ENCODE measurements at regions not wholly inside any gene's neighbourhood (a gene's known extent, or its start where the extent isn't known, plus 50 kb on each side); places are given as distances from the start of the nearest gene placed in this dataset.

DNA sequence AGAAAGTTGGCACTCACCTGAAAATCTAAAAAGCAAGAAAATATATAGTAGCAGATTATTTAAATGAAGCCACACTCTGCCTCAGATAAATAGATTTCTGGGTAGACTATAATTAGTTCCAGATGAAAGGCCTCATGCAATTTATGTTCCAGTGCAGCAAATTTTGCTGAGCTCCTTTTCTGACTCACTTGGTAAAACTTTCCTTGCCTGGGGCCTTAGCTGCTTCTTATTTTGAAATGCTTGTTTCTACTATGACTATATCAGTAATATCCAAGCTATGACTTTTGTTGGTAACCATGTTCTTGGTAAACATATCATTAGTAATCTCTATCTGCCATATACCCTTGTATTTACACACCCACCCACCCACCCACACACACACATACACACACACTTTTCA, 961.8 kb downstream of the SH3BGRL start:
- TF ChIP-seq POLR2AphosphoS5 (IDR thresholded peaks at IDR 0.05; ENCODE audit: low read depth, low read length) (no peak), POLR2A (IDR thresholded peaks at IDR 0.05; ENCODE audit: low read depth, low read length) (no peak), TAF1 (IDR thresholded peaks at IDR 0.05; ENCODE audit: borderline replicate concordance, low read depth, low read length) (no peak)

Measured in GM12892 (cell line).